H9 (cell line): ENCODE measurements at regions not wholly inside any gene's neighbourhood (a gene's known extent, or its start where the extent isn't known, plus 50 kb on each side); places are given as distances from the start of the nearest gene placed in this dataset.

Experiments
- DNase-seq: peaks from one replicate; pipeline ENCODE4 v3.0.0-alpha.2; 2017
- H2AFZ ChIP-seq: one replicate; pipeline ENCODE4 v1.6.1; 2013; ENCODE audit warnings: mild to moderate bottlenecking, low read length, control low read depth, moderate library complexity
- H2AK5ac ChIP-seq: 2 replicates; pipeline ENCODE4 v1.6.1; 2013; ENCODE audit warnings: low read length, control low read depth, mixed read lengths; ENCODE audit not compliant: insufficient read length
- H2BK120ac ChIP-seq: one replicate; pipeline ENCODE4 v1.6.1; 2013; ENCODE audit warnings: low read depth, mild to moderate bottlenecking, low read length, control low read depth, inconsistent platforms; ENCODE audit not compliant: poor library complexity, severe bottlenecking
- H2BK12ac ChIP-seq: 2 replicates; pipeline ENCODE4 v1.6.1; 2013; ENCODE audit warnings: low read length, control low read depth, mixed read lengths, low read depth; ENCODE audit not compliant: insufficient read length
- H2BK15ac ChIP-seq: 2 replicates; pipeline ENCODE4 v1.6.1; 2013; ENCODE audit warnings: low read depth, low read length, control low read depth
- H2BK20ac ChIP-seq: one replicate; pipeline ENCODE4 v1.6.1; 2013; ENCODE audit warnings: low read depth, mild to moderate bottlenecking, low read length, control low read depth, inconsistent platforms; ENCODE audit not compliant: poor library complexity, severe bottlenecking
- H2BK5ac ChIP-seq: 2 replicates; pipeline ENCODE4 v1.6.1; 2013; ENCODE audit warnings: low read length, control low read depth, mixed read lengths; ENCODE audit not compliant: insufficient read length
- H3K14ac ChIP-seq: 2 replicates; pipeline ENCODE4 v1.6.1; 2013; ENCODE audit warnings: low read length, control low read depth; ENCODE audit not compliant: insufficient read depth
- H3K18ac ChIP-seq: 2 replicates; pipeline ENCODE4 v1.6.1; 2013; ENCODE audit warnings: low read depth, mild to moderate bottlenecking, mixed read lengths, low read length, control low read depth; ENCODE audit not compliant: insufficient read length
- H3K23ac ChIP-seq: 2 replicates; pipeline ENCODE4 v1.6.1; 2013; ENCODE audit warnings: low read length, control low read depth, mixed read lengths, low read depth; ENCODE audit not compliant: insufficient read length
- H3K23me2 ChIP-seq: 2 replicates; pipeline ENCODE4 v1.6.1; 2013; ENCODE audit warnings: low read depth, mild to moderate bottlenecking, mixed read lengths, low read length, control low read depth; ENCODE audit not compliant: insufficient read length, poor library complexity, severe bottlenecking
- H3K27ac ChIP-seq: 2 replicates; pipeline ENCODE4 v1.5.1; 2013; ENCODE audit warnings: low read length, control low read depth, mixed read lengths, low read depth; ENCODE audit not compliant: insufficient read length
- H3K27me3 ChIP-seq: 2 replicates; pipeline ENCODE4 v1.6.1; 2013; ENCODE audit warnings: low read length, control low read depth, inconsistent platforms; ENCODE audit not compliant: insufficient read depth
- H3K4ac ChIP-seq: 2 replicates; pipeline ENCODE4 v1.6.1; 2013; ENCODE audit warnings: low read depth, mild to moderate bottlenecking, control low read depth, inconsistent platforms, low read length, moderate library complexity
- H3K4me1 ChIP-seq: 2 replicates; pipeline ENCODE4 v1.6.1; 2013; ENCODE audit warnings: low read length, control low read depth, inconsistent platforms; ENCODE audit not compliant: insufficient read depth
- H3K4me2 ChIP-seq: 2 replicates; pipeline ENCODE4 v1.6.1; 2013; ENCODE audit warnings: low read length, control low read depth, mixed read lengths; ENCODE audit not compliant: insufficient read length, insufficient read depth
- H3K56ac ChIP-seq: 2 replicates; pipeline ENCODE4 v1.6.1; 2013; ENCODE audit warnings: low read depth, mild to moderate bottlenecking, mixed read lengths, low read length, control low read depth; ENCODE audit not compliant: insufficient read length
- H3K79me1 ChIP-seq: 2 replicates; pipeline ENCODE4 v1.6.1; 2013; ENCODE audit warnings: low read depth, mild to moderate bottlenecking, moderate library complexity, low read length, control low read depth, inconsistent platforms; ENCODE audit not compliant: insufficient read depth, poor library complexity, severe bottlenecking
- H3K79me2 ChIP-seq: 2 replicates; pipeline ENCODE4 v1.6.1; 2013; ENCODE audit warnings: low read length, control low read depth, inconsistent platforms; ENCODE audit not compliant: insufficient read depth
- H3K9ac ChIP-seq: 2 replicates; pipeline ENCODE4 v1.6.1; 2013; ENCODE audit warnings: low read length, control low read depth, mixed read lengths; ENCODE audit not compliant: insufficient read length; ENCODE audit errors: extremely low read depth
- H3K9me3 ChIP-seq: one replicate; pipeline ENCODE4 v1.6.1; 2013; ENCODE audit warnings: low read depth, low read length, inconsistent platforms; ENCODE audit not compliant: control insufficient read depth
- H3T11ph ChIP-seq: one replicate; pipeline ENCODE4 v1.6.1; 2013; ENCODE audit warnings: mild to moderate bottlenecking, low read length, control low read depth, inconsistent platforms
- H4K20me1 ChIP-seq: one replicate; pipeline ENCODE4 v1.6.1; 2013; ENCODE audit not compliant: control insufficient read depth, insufficient read length, insufficient read depth
- H4K5ac ChIP-seq: 2 replicates; pipeline ENCODE4 v1.6.1; 2013; ENCODE audit warnings: low read depth, mild to moderate bottlenecking, mixed read lengths, low read length, control low read depth; ENCODE audit not compliant: insufficient read length
- H4K8ac ChIP-seq: replicated peaks from 2 replicates; pipeline ENCODE4 v1.6.1; 2013; ENCODE audit warnings: low read length, control low read depth, mixed read lengths, low read depth; ENCODE audit not compliant: insufficient read length
- H4K91ac ChIP-seq: 2 replicates; pipeline ENCODE4 v1.6.1; 2013; ENCODE audit warnings: low read depth, mild to moderate bottlenecking, moderate library complexity, mixed read lengths, low read length, control low read depth; ENCODE audit not compliant: insufficient read length
- H3K27ac Mint-ChIP-seq, 3 experiments: 2 replicates in 2 of 3; 3 replicates in 1 of 3; pipeline ENCODE4 v1.8.0; 2020 to 2021; ENCODE audit warnings: mixed read lengths in 3 of 3, mild to moderate bottlenecking in 1 of 3, moderate library complexity in 1 of 3
- H3K27me3 Mint-ChIP-seq: 2 replicates; pipeline ENCODE4 v1.8.0; 2021; ENCODE audit warnings: low read depth, mild to moderate bottlenecking, moderate library complexity, mixed read lengths
- H3K36me3 Mint-ChIP-seq, 3 experiments: 2 replicates in 2 of 3; 3 replicates in 1 of 3; pipeline ENCODE4 v1.8.0; 2020 to 2021; ENCODE audit warnings: low read depth in 3 of 3, mixed read lengths in 3 of 3; ENCODE audit not compliant: insufficient read depth in 1 of 3
- H3K4me1 Mint-ChIP-seq, 2 experiments: 2 replicates each; pipeline ENCODE4 v1.8.0; 2020; ENCODE audit warnings: mixed read lengths in 2 of 2
- H3K4me3 Mint-ChIP-seq, 2 experiments: 2 replicates in 1 of 2; 3 replicates in 1 of 2; pipeline ENCODE4 v1.8.0; 2020 to 2021; ENCODE audit warnings: mild to moderate bottlenecking in 2 of 2, mixed read lengths in 2 of 2, moderate library complexity in 1 of 2
- H3K9me3 Mint-ChIP-seq, 2 experiments: 2 replicates in 1 of 2; 3 replicates in 1 of 2; pipeline ENCODE4 v1.8.0; 2020; ENCODE audit warnings: mild to moderate bottlenecking in 2 of 2, mixed read lengths in 2 of 2, moderate library complexity in 1 of 2
- WGBS: extraction: QIAGEN DNeasy Blood & Tissue Kit; methylation state at CpG from one replicate; pipeline ENCODE4 v1.1.7; 2013; ENCODE audit warnings: missing lambda C conversion rate, low lambda C conversion rate, mixed read lengths; ENCODE audit not compliant: insufficient read length; ENCODE audit errors: extremely low coverage; 5-methylcytosine and 5-hydroxymethylcytosine counted together
- TF ChIP-seq, protein P1 (sequence below): fragments of 200-600 bp; sonication (generic); conservative IDR thresholded peaks from 3 replicates; pipeline ENCODE4 v1.8.0; 2021; ENCODE audit warnings: antibody characterized with exemption, mild to moderate bottlenecking

DNA sequence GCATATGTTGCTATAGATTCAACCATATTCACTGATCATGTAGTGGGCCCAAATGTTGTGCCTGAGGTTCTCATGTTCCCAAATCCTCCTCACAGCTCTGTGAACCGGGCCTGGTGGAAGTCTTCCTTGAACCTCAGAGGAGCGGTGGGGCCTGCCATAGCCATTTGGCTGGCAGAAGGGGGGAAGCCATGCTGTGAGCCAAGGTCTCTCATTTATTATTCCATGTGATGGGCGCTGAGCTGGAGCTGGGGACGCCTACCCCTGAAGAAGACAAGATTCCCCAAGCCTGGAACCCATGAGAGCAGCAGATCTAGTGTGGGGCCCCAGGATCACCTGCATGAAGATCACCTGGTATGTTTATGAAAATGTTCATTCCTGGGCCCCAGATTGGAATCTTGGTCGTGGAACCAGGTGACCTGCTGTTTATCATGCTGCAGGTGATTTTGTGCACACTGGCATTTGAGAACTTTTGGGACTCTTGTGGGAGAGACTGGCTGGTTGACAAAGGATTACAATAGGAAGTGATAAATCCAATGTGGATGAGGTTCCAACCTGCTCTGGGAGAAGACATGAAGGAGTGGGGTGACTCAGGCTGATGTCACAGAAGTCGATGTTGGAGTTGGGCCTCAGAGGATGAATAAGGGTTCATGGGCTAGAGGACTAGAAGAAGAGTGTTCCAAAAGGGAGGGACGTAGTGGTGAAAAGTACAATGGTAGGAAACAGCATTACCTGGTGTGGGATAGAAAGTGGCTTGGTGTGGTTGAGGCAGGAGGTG, 102.1 kb downstream of the ASB7 start:
- Histone ChIP-seq H2BK15ac (no peak overlapping the region), H3K56ac (no peak overlapping the region), H2BK20ac (no peak overlapping the region), H4K20me1 (no peaks in the 10 kb centered on the region), H2BK5ac (no peak overlapping the region), H3K4ac (no peak overlapping the region), H2BK120ac (no peak overlapping the region), H3K27ac (no peak overlapping the region), H3T11ph (no peak overlapping the region), H3K79me1 (no peaks in the 10 kb centered on the region), H2BK12ac (no peak overlapping the region), H3K4me1 (no peaks in the 10 kb centered on the region), H3K23me2 (no peaks in the 10 kb centered on the region), H3K23ac (no peak overlapping the region), H2AFZ (no peak overlapping the region), H3K14ac (no peak overlapping the region), H3K4me2 (no peak overlapping the region), H4K5ac (no peak overlapping the region), H2AK5ac (no peak overlapping the region), H4K91ac (no peak overlapping the region), H3K9ac (no peak overlapping the region), H3K18ac (no peak overlapping the region), H4K8ac (no peak overlapping the region), H3K9me3 (no peaks in the 10 kb centered on the region), H3K79me2 (no peaks in the 10 kb centered on the region), H3K27me3 (no peaks in the 10 kb centered on the region)
- Mint-ChIP-seq H3K27ac (no peak overlapping the region; a peak in 1 of 7 replicates), H3K36me3 (peaks cover 0 to 2% (median 0%) of the 10 kb centered on the region in 3 experiments; a peak in 4 of 7 replicates), H3K4me1 (no peaks in the 10 kb centered on the region), H3K4me3 (no peak overlapping the region), H3K27me3 (peaks cover 6% of the 10 kb centered on the region), H3K9me3 (peaks cover 6 to 15% of the 10 kb centered on the region in 2 experiments)
- DNase-seq = no peak
- TF ChIP-seq, protein P1, sequence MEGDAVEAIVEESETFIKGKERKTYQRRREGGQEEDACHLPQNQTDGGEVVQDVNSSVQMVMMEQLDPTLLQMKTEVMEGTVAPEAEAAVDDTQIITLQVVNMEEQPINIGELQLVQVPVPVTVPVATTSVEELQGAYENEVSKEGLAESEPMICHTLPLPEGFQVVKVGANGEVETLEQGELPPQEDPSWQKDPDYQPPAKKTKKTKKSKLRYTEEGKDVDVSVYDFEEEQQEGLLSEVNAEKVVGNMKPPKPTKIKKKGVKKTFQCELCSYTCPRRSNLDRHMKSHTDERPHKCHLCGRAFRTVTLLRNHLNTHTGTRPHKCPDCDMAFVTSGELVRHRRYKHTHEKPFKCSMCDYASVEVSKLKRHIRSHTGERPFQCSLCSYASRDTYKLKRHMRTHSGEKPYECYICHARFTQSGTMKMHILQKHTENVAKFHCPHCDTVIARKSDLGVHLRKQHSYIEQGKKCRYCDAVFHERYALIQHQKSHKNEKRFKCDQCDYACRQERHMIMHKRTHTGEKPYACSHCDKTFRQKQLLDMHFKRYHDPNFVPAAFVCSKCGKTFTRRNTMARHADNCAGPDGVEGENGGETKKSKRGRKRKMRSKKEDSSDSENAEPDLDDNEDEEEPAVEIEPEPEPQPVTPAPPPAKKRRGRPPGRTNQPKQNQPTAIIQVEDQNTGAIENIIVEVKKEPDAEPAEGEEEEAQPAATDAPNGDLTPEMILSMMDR = no peak
- no CpG with 5 or more reads among the region's 7 CpGs for WGBS
